IMR-90 (cell line): ENCODE measurements at regions not wholly inside any gene's neighbourhood (a gene's known extent, or its start where the extent isn't known, plus 50 kb on each side); places are given as distances from the start of the nearest gene placed in this dataset.

Experiments
- ATAC-seq: fragments of 200-7000 bp; cut with Tn5 transposase; 2 replicates; pipeline ENCODE4 v1.9.1; 2020; ENCODE audit warnings: low read depth, mild to moderate bottlenecking, moderate library complexity
- BruUV-seq: library from RNA; stranded (reverse); fragments of 400-500 nt; replicated peaks from 2 replicates; lab custom pipeline; 2021; lab: Mats Ljungman, UMichigan
- CTCF ChIA-PET: fragments of 300-600 bp; formaldehyde crosslinking; extraction: SDS; loops from one replicate; lab custom pipeline; 2021; ENCODE audit warnings: antibody characterized with exemption; lab: Yijun Ruan, JAX
- POLR2A ChIA-PET: fragments of 300-600 bp; sonication (Branson Sonifier 250); formaldehyde crosslinking; loops from one replicate; lab custom pipeline; 2022; ENCODE audit warnings: antibody characterized with exemption; ENCODE audit not compliant: unreplicated experiment; lab: Charles Lee
- DNase-seq: peaks from one replicate; pipeline ENCODE4 v3.0.0; 2013
- H2AFZ ChIP-seq: replicated peaks from 2 replicates; pipeline ENCODE3; 2013; ENCODE audit warnings: low read length, mild to moderate bottlenecking; ENCODE audit not compliant: poor library complexity
- H2AK5ac ChIP-seq: 2 replicates; pipeline ENCODE4 v1.6.1; 2013; ENCODE audit warnings: low read depth, low read length, inconsistent platforms
- H2AK9ac ChIP-seq: replicated peaks from 2 replicates; pipeline ENCODE3; 2013; ENCODE audit warnings: mild to moderate bottlenecking, low read depth, low read length, moderate library complexity; ENCODE audit not compliant: poor library complexity
- H2BK120ac ChIP-seq: 2 replicates; pipeline ENCODE4 v1.6.1; 2013; ENCODE audit warnings: low read depth, low read length, inconsistent platforms
- H2BK15ac ChIP-seq: 3 replicates; pipeline ENCODE4 v1.6.1; 2013; ENCODE audit warnings: low read depth, low read length, inconsistent platforms
- H2BK20ac ChIP-seq: 2 replicates; pipeline ENCODE4 v1.6.1; 2013; ENCODE audit warnings: low read depth, mild to moderate bottlenecking, inconsistent platforms, low read length, moderate library complexity
- H2BK5ac ChIP-seq: 2 replicates; pipeline ENCODE4 v1.6.1; 2013; ENCODE audit warnings: mild to moderate bottlenecking, low read depth, low read length, inconsistent platforms; ENCODE audit not compliant: poor library complexity, severe bottlenecking
- H3K14ac ChIP-seq: replicated peaks from 2 replicates; pipeline ENCODE4 v1.6.1; 2013; ENCODE audit warnings: low read depth, low read length, inconsistent platforms
- H3K18ac ChIP-seq: 2 replicates; pipeline ENCODE4 v1.6.1; 2013; ENCODE audit warnings: low read depth, low read length, control low read depth
- H3K23ac ChIP-seq: 2 replicates; pipeline ENCODE4 v1.6.1; 2013; ENCODE audit warnings: low read depth, low read length, inconsistent platforms
- H3K27ac ChIP-seq: 2 replicates; pipeline ENCODE4 v1.5.1; 2013; ENCODE audit warnings: mild to moderate bottlenecking, control low read depth, low read length; ENCODE audit not compliant: insufficient read depth
- H3K27me3 ChIP-seq: 2 replicates; pipeline ENCODE4 v1.6.1; 2013; ENCODE audit warnings: low read length; ENCODE audit not compliant: control insufficient read depth, insufficient read depth
- H3K36me3 ChIP-seq: 2 replicates; pipeline ENCODE4 v1.6.1; 2013; ENCODE audit warnings: low read length, mixed read lengths; ENCODE audit not compliant: control insufficient read depth, insufficient read depth
- H3K4ac ChIP-seq: 2 replicates; pipeline ENCODE4 v1.6.1; 2013; ENCODE audit warnings: low read depth, low read length, inconsistent platforms
- H3K4me1 ChIP-seq: 2 replicates; pipeline ENCODE4 v1.6.1; 2013; ENCODE audit warnings: low read length, mixed read lengths; ENCODE audit not compliant: control insufficient read depth, insufficient read depth
- H3K4me2 ChIP-seq: 2 replicates; pipeline ENCODE4 v1.6.1; 2013; ENCODE audit warnings: low read depth, mild to moderate bottlenecking, control low read depth, low read length, moderate library complexity
- H3K4me3 ChIP-seq: 2 replicates; pipeline ENCODE4 v1.5.1; 2013; ENCODE audit warnings: low read depth, mild to moderate bottlenecking, control low read depth, low read length, moderate library complexity; ENCODE audit not compliant: insufficient read depth
- H3K56ac ChIP-seq: 2 replicates; pipeline ENCODE4 v1.6.1; 2013; ENCODE audit warnings: low read length, inconsistent platforms; ENCODE audit not compliant: insufficient read depth; ENCODE audit errors: extremely low read depth
- H3K79me1 ChIP-seq, 2 experiments: 2 replicates each; pipeline ENCODE4 v1.6.1; 2013; ENCODE audit warnings: low read length in 2 of 2, inconsistent platforms in 1 of 2, low read depth in 1 of 2
- H3K9ac ChIP-seq: 2 replicates; pipeline ENCODE4 v1.6.1; 2013; ENCODE audit warnings: low read depth, low read length, control low read depth
- H3K9me1 ChIP-seq: 2 replicates; pipeline ENCODE4 v1.6.1; 2013; ENCODE audit warnings: low read length, inconsistent platforms; ENCODE audit not compliant: insufficient read depth
- H3K9me3 ChIP-seq: 2 replicates; pipeline ENCODE4 v1.6.1; 2013; ENCODE audit warnings: low read length; ENCODE audit not compliant: control insufficient read depth, insufficient read depth
- H4K20me1 ChIP-seq: 2 replicates; pipeline ENCODE4 v1.6.1; 2013; ENCODE audit warnings: low read length, inconsistent platforms; ENCODE audit not compliant: insufficient read depth
- H4K5ac ChIP-seq: 2 replicates; pipeline ENCODE4 v1.6.1; 2013; ENCODE audit warnings: mild to moderate bottlenecking, low read depth, low read length, control low read depth
- H4K8ac ChIP-seq, 2 experiments: 2 replicates each; pipeline ENCODE4 v1.6.1; 2013; ENCODE audit warnings: low read depth in 2 of 2, low read length in 2 of 2, control low read depth in 1 of 2, inconsistent platforms in 1 of 2
- H4K91ac ChIP-seq: 2 replicates; pipeline ENCODE4 v1.6.1; 2013; ENCODE audit warnings: low read depth, low read length, inconsistent platforms; ENCODE audit not compliant: insufficient read depth
- MAFK ChIP-seq: IDR thresholded peaks from 2 replicates; pipeline ENCODE4 v1.6.1; 2012; ENCODE audit warnings: low read depth, low read length, improper control_type of control experiment
- RCOR1 ChIP-seq: IDR thresholded peaks from 2 replicates; pipeline ENCODE4 v1.6.1; 2012; ENCODE audit warnings: mild to moderate bottlenecking, low read length, improper control_type of control experiment; ENCODE audit not compliant: insufficient replicate concordance
- RFX5 ChIP-seq: IDR thresholded peaks from 2 replicates; pipeline ENCODE4 v1.8.0; 2012; ENCODE audit warnings: low read depth, mild to moderate bottlenecking, low read length, moderate library complexity
- dilution Hi-C: fragments of 300-500 bp; cut with HindIII; formaldehyde crosslinking; loops from one replicate; pipeline ENCODE4 v1.14.3; 2018; ENCODE audit warnings: low sequenced_read_pairs; ENCODE audit not compliant: unreplicated experiment
- in situ Hi-C: fragments of 300-500 bp; cut with MboI; formaldehyde crosslinking; loops from 3 replicates; pipeline ENCODE4 v1.14.3; 2019; ENCODE audit warnings: low sequenced_read_pairs, inconsistent platforms, mixed read lengths
- intact Hi-C: fragments of 100-400 bp; cut with micrococcal nuclease; formaldehyde crosslinking; loops from 2 replicates; pipeline ENCODE4 v1.10.0; 2022

DNA sequence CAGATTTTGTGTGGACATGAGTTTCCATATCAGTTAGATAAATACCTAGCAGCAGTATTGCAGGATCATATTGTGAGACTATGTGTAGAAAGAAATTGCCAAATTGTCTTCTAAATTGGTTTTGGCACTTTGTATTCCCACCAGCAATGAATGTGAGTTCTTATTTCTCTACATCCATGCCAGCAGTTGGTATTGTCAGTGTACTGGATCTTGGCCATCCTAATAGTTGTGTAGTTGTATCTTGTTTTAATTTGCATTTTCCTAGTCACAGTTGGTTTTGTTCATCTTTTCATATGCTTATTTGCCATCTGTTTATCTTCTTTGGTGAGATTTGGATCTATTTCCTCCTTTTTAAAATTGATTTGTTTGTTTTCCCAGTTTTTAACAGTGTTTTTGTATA, 154.7 kb upstream of the HCRTR2 start:
- Histone ChIP-seq H2BK20ac (no peak overlapping the region), H2AK5ac (no peak overlapping the region), H2BK15ac (no peak overlapping the region), H3K9me1 (no peaks in the 10 kb centered on the region), H3K23ac (no peak overlapping the region), H3K27me3 (no peaks in the 10 kb centered on the region), H4K8ac (no peak overlapping the region), H2BK120ac (no peak overlapping the region), H4K5ac (no peak overlapping the region), H3K36me3 (no peaks in the 10 kb centered on the region), H3K18ac (no peak overlapping the region), H2AFZ (no peak overlapping the region), H3K9ac (no peak overlapping the region), H2AK9ac (no peak overlapping the region), H4K20me1 (no peaks in the 10 kb centered on the region), H3K4ac (no peak overlapping the region), H3K4me1 (peaks cover 5% of the 10 kb centered on the region), H3K56ac (no peak overlapping the region), H3K4me2 (no peak overlapping the region), H3K4me3 (no peak overlapping the region), H3K79me1 (no peaks in the 10 kb centered on the region), H4K91ac (no peak overlapping the region), H3K9me3 (no peaks in the 10 kb centered on the region), H2BK5ac (no peak overlapping the region), H3K27ac (no peak overlapping the region), H3K14ac (no peak overlapping the region)
- DNase-seq (no peak), ATAC-seq (no peak)
- BruUV-seq, result no TSS peak
- TF ChIP-seq RCOR1 (no peak), MAFK (no peak), RFX5 (no peak)
- ChIA-PET CTCF (no interaction called here), POLR2A (no interaction called here)
- dilution Hi-C loops (no loop called here), in situ Hi-C loops (no loop called here), intact Hi-C loops (no loop called here)
